ENCODE measurements at regions not wholly inside any gene's neighbourhood (a gene's known extent, or its start where the extent isn't known, plus 50 kb on each side); places are given as distances from the start of the nearest gene placed in this dataset.
"Not testable (repeated sequence)": the region's sequence is repeated elsewhere in the genome, so short reads cannot be mapped to it uniquely, and the experiment has no call there.

- H3K36me3 ChIP-seq (ENCODE audit: control insufficient read depth in 2 of 2, extremely low read depth in 1 of 2, insufficient read depth in 1 of 2, low read length in 1 of 2); H3K27ac ChIP-seq (ENCODE audit: low read length); CTCF ChIA-PET; POLR2A ChIA-PET; H3K27ac Mint-ChIP-seq; H3K36me3 Mint-ChIP-seq; DNase-seq; H3K4me3 ChIP-seq (ENCODE audit: control insufficient read depth in 1 of 2, extremely low read depth in 1 of 2, low read length in 1 of 2); H3K27me3 ChIP-seq (replicated peaks in 1 of 2; ENCODE audit: control insufficient read depth in 2 of 2, extremely low read depth in 1 of 2, insufficient read depth in 2 of 2, low read length in 1 of 2); ATAC-seq (replicated peaks in 1 of 4); H3K4me3 Mint-ChIP-seq; H3K4me1 ChIP-seq (ENCODE audit: control insufficient read depth in 1 of 2, extremely low read depth in 1 of 2, insufficient read depth in 2 of 2, low read length in 2 of 2); H3K27me3 Mint-ChIP-seq; H3K4me1 Mint-ChIP-seq; H3K9me3 ChIP-seq: not testable (repeated sequence)
- 92% methylated on average over 5 of the region's 15 CpGs for WGBS (ENCODE audit: insufficient coverage)
- peaks cover 4 to 19% (median 10%) of the 10 kb centered on the region in 3 donors for H3K9me3 Mint-ChIP-seq
These were observed 657.7 kb upstream of the SPRY2 start for GRCh38 chr13:80998603-80999002.

GRCh38 chr13:80989747-80990146, 648.8 kb upstream of the SPRY2 start:
- DNase-seq, result no peak
- CTCF ChIA-PET, result no interaction called here
- no peaks in the 10 kb centered on the region for H3K4me1 Mint-ChIP-seq
- ATAC-seq (replicated peaks in 1 of 4), result no peak
- Histone ChIP-seq H3K27me3 (replicated peaks in 1 of 2; ENCODE audit: control insufficient read depth in 2 of 2, extremely low read depth in 1 of 2, insufficient read depth in 2 of 2, low read length in 1 of 2) (no peaks in the 10 kb centered on the region), H3K4me1 (ENCODE audit: control insufficient read depth in 1 of 2, extremely low read depth in 1 of 2, insufficient read depth in 2 of 2, low read length in 2 of 2) (no peaks in the 10 kb centered on the region), H3K9me3 (no peaks in the 10 kb centered on the region), H3K36me3 (ENCODE audit: control insufficient read depth in 2 of 2, extremely low read depth in 1 of 2, insufficient read depth in 1 of 2, low read length in 1 of 2) (no peaks in the 10 kb centered on the region), H3K4me3 (ENCODE audit: control insufficient read depth in 1 of 2, extremely low read depth in 1 of 2, low read length in 1 of 2) (no peak overlapping the region), H3K27ac (ENCODE audit: low read length) (no peak overlapping the region)
- H3K9me3 Mint-ChIP-seq, result peaks cover 13 to 28% (median 19%) of the 10 kb centered on the region in 3 donors
- no peaks in the 10 kb centered on the region for H3K36me3 Mint-ChIP-seq
- POLR2A ChIA-PET, result no interaction called here
- H3K27ac Mint-ChIP-seq, result no peak overlapping the region
- H3K27me3 Mint-ChIP-seq, result no peaks in the 10 kb centered on the region
- WGBS (ENCODE audit: insufficient coverage), result no CpG with 5 or more reads among the region's 1 CpG
- H3K4me3 Mint-ChIP-seq, result no peak overlapping the region

- no peak for ATAC-seq (replicated peaks in 1 of 4)
- Mint-ChIP-seq H3K9me3 (peaks cover 13 to 27% (median 19%) of the 10 kb centered on the region in 3 donors), H3K27me3 (no peaks in the 10 kb centered on the region), H3K27ac (no peak overlapping the region), H3K4me1 (no peaks in the 10 kb centered on the region), H3K36me3 (no peaks in the 10 kb centered on the region), H3K4me3 (no peak overlapping the region)
- 73% methylated on average over 4 of the region's 6 CpGs for WGBS (ENCODE audit: insufficient coverage)
- CTCF ChIA-PET, result interaction anchor here in 1 of 2 donors (0.7 kb wide), 1 partner anchor 66 kb away, joined by 3 read pairs; no protein-coding TSS in a partner anchor
- no peaks in the 10 kb centered on the region for H3K27me3 ChIP-seq (replicated peaks in 1 of 2; ENCODE audit: control insufficient read depth in 2 of 2, extremely low read depth in 1 of 2, insufficient read depth in 2 of 2, low read length in 1 of 2)
- no peak overlapping the region for H3K4me3 ChIP-seq (ENCODE audit: control insufficient read depth in 1 of 2, extremely low read depth in 1 of 2, low read length in 1 of 2)
- H3K36me3 ChIP-seq (ENCODE audit: control insufficient read depth in 2 of 2, extremely low read depth in 1 of 2, insufficient read depth in 1 of 2, low read length in 1 of 2), result no peaks in the 10 kb centered on the region
- H3K9me3 ChIP-seq, result no peaks in the 10 kb centered on the region
- H3K4me1 ChIP-seq (ENCODE audit: control insufficient read depth in 1 of 2, extremely low read depth in 1 of 2, insufficient read depth in 2 of 2, low read length in 2 of 2), result no peaks in the 10 kb centered on the region
- POLR2A ChIA-PET, result no interaction called here
- H3K27ac ChIP-seq (ENCODE audit: low read length), result no peak overlapping the region
- DNase-seq, result no peak
These were observed 648.3 kb upstream of the SPRY2 start for GRCh38 chr13:80989241-80989640.

- WGBS (ENCODE audit: insufficient coverage), result 83% methylated on average over 1 of the region's 6 CpGs
These were observed 647.6 kb upstream of the SPRY2 start for GRCh38 chr13:80988391-80989151.

GRCh38 chr13:80979035-80979641, 638.2 kb upstream of the SPRY2 start:
- Mint-ChIP-seq H3K27me3 (no peaks in the 10 kb centered on the region), H3K36me3 (no peaks in the 10 kb centered on the region), H3K4me3 (no peak overlapping the region), H3K4me1 (no peaks in the 10 kb centered on the region), H3K9me3 (peaks cover 0 to 2% (median 0%) of the 10 kb centered on the region in 3 donors), H3K27ac (no peak overlapping the region)
- no peaks in the 10 kb centered on the region for H3K36me3 ChIP-seq (ENCODE audit: control insufficient read depth in 2 of 2, extremely low read depth in 1 of 2, insufficient read depth in 1 of 2, low read length in 1 of 2)
- H3K4me3 ChIP-seq (ENCODE audit: control insufficient read depth in 1 of 2, extremely low read depth in 1 of 2, low read length in 1 of 2), result no peak overlapping the region
- ChIA-PET CTCF (interaction anchor here in 1 of 2 donors (0.7 kb wide), 1 partner anchor 1042 kb away, joined by 4 read pairs; no protein-coding TSS in a partner anchor), POLR2A (no interaction called here)
- ATAC-seq (replicated peaks in 1 of 4) (no peak), DNase-seq (peak in 2 of 35 experiments; percentile 2 to 36)
- no peaks in the 10 kb centered on the region for H3K4me1 ChIP-seq (ENCODE audit: control insufficient read depth in 1 of 2, extremely low read depth in 1 of 2, insufficient read depth in 2 of 2, low read length in 2 of 2)
- no CpG with 5 or more reads among the region's 9 CpGs for WGBS (ENCODE audit: insufficient coverage)
- H3K27me3 ChIP-seq (replicated peaks in 1 of 2; ENCODE audit: control insufficient read depth in 2 of 2, extremely low read depth in 1 of 2, insufficient read depth in 2 of 2, low read length in 1 of 2), result no peaks in the 10 kb centered on the region
- H3K27ac ChIP-seq (ENCODE audit: low read length), result no peak overlapping the region
- no peaks in the 10 kb centered on the region for H3K9me3 ChIP-seq

More at GRCh38 chr13:80988391-80989151, 647.6 kb upstream of the SPRY2 start:
- H3K36me3 ChIP-seq (ENCODE audit: control insufficient read depth in 2 of 2, extremely low read depth in 1 of 2, insufficient read depth in 1 of 2, low read length in 1 of 2), result no peaks in the 10 kb centered on the region
- CTCF ChIA-PET, result interaction anchor here in 1 of 2 donors (0.7 kb wide), 1 partner anchor 67 kb away, joined by 3 read pairs; no protein-coding TSS in a partner anchor
- H3K27ac Mint-ChIP-seq, result no peak overlapping the region
- DNase-seq (no peak), ATAC-seq (replicated peaks in 1 of 4) (no peak)
- no peaks in the 10 kb centered on the region for H3K27me3 ChIP-seq (replicated peaks in 1 of 2; ENCODE audit: control insufficient read depth in 2 of 2, extremely low read depth in 1 of 2, insufficient read depth in 2 of 2, low read length in 1 of 2)
- POLR2A ChIA-PET, result no interaction called here
- no peak overlapping the region for H3K4me3 Mint-ChIP-seq
- no peaks in the 10 kb centered on the region for H3K4me1 ChIP-seq (ENCODE audit: control insufficient read depth in 1 of 2, extremely low read depth in 1 of 2, insufficient read depth in 2 of 2, low read length in 2 of 2)
- no peaks in the 10 kb centered on the region for H3K9me3 ChIP-seq
- H3K27me3 Mint-ChIP-seq, result no peaks in the 10 kb centered on the region
- peaks cover 13 to 27% (median 19%) of the 10 kb centered on the region in 3 donors for H3K9me3 Mint-ChIP-seq
- H3K27ac ChIP-seq (ENCODE audit: low read length), result no peak overlapping the region
- H3K4me1 Mint-ChIP-seq, result no peaks in the 10 kb centered on the region
- H3K36me3 Mint-ChIP-seq, result no peaks in the 10 kb centered on the region
- no peak overlapping the region for H3K4me3 ChIP-seq (ENCODE audit: control insufficient read depth in 1 of 2, extremely low read depth in 1 of 2, low read length in 1 of 2)

GRCh38 chr13:80977168-80977567, 636.2 kb upstream of the SPRY2 start:
- Histone ChIP-seq H3K4me3 (ENCODE audit: control insufficient read depth in 1 of 2, extremely low read depth in 1 of 2, low read length in 1 of 2) (no peak overlapping the region), H3K27me3 (replicated peaks in 1 of 2; ENCODE audit: control insufficient read depth in 2 of 2, extremely low read depth in 1 of 2, insufficient read depth in 2 of 2, low read length in 1 of 2) (no peaks in the 10 kb centered on the region), H3K9me3 (no peaks in the 10 kb centered on the region), H3K36me3 (ENCODE audit: control insufficient read depth in 2 of 2, extremely low read depth in 1 of 2, insufficient read depth in 1 of 2, low read length in 1 of 2) (no peaks in the 10 kb centered on the region), H3K4me1 (ENCODE audit: control insufficient read depth in 1 of 2, extremely low read depth in 1 of 2, insufficient read depth in 2 of 2, low read length in 2 of 2) (no peaks in the 10 kb centered on the region), H3K27ac (ENCODE audit: low read length) (no peak overlapping the region)
- no peak overlapping the region for H3K27ac Mint-ChIP-seq
- H3K4me1 Mint-ChIP-seq, result no peaks in the 10 kb centered on the region
- H3K36me3 Mint-ChIP-seq, result no peaks in the 10 kb centered on the region
- ChIA-PET CTCF (no interaction called here), POLR2A (no interaction called here)
- H3K9me3 Mint-ChIP-seq, result peaks cover 0 to 4% (median 4%) of the 10 kb centered on the region in 3 donors
- DNase-seq, result no peak
- H3K4me3 Mint-ChIP-seq, result no peak overlapping the region
- ATAC-seq (replicated peaks in 1 of 4), result no peak
- H3K27me3 Mint-ChIP-seq, result no peaks in the 10 kb centered on the region
- 51% methylated on average over 2 of the region's 4 CpGs for WGBS (ENCODE audit: insufficient coverage)
